ENCODE measurements at regions not wholly inside any gene's neighbourhood (a gene's known extent, or its start where the extent isn't known, plus 50 kb on each side); places are given as distances from the start of the nearest gene placed in this dataset.

- no peak overlapping the region for H3K27ac ChIP-seq
- no peak for TF ChIP-seq ZFX (IDR thresholded peaks at IDR 0.05; ENCODE audit: borderline replicate concordance)
- TF ChIP-seq, protein P1, sequence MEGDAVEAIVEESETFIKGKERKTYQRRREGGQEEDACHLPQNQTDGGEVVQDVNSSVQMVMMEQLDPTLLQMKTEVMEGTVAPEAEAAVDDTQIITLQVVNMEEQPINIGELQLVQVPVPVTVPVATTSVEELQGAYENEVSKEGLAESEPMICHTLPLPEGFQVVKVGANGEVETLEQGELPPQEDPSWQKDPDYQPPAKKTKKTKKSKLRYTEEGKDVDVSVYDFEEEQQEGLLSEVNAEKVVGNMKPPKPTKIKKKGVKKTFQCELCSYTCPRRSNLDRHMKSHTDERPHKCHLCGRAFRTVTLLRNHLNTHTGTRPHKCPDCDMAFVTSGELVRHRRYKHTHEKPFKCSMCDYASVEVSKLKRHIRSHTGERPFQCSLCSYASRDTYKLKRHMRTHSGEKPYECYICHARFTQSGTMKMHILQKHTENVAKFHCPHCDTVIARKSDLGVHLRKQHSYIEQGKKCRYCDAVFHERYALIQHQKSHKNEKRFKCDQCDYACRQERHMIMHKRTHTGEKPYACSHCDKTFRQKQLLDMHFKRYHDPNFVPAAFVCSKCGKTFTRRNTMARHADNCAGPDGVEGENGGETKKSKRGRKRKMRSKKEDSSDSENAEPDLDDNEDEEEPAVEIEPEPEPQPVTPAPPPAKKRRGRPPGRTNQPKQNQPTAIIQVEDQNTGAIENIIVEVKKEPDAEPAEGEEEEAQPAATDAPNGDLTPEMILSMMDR (IDR thresholded peaks at IDR 0.05): no peak
These were observed 51.7 kb upstream of the COBL start for GRCh38 chr7:51368334-51368733.

- TF ChIP-seq, protein P1 (IDR thresholded peaks at IDR 0.05): no peak
- no peak for TF ChIP-seq ZFX (IDR thresholded peaks at IDR 0.05; ENCODE audit: borderline replicate concordance)
- H3K27ac ChIP-seq: no peak overlapping the region
These were observed 51.0 kb upstream of the COBL start for GRCh38 chr7:51367614-51367968.

DNA sequence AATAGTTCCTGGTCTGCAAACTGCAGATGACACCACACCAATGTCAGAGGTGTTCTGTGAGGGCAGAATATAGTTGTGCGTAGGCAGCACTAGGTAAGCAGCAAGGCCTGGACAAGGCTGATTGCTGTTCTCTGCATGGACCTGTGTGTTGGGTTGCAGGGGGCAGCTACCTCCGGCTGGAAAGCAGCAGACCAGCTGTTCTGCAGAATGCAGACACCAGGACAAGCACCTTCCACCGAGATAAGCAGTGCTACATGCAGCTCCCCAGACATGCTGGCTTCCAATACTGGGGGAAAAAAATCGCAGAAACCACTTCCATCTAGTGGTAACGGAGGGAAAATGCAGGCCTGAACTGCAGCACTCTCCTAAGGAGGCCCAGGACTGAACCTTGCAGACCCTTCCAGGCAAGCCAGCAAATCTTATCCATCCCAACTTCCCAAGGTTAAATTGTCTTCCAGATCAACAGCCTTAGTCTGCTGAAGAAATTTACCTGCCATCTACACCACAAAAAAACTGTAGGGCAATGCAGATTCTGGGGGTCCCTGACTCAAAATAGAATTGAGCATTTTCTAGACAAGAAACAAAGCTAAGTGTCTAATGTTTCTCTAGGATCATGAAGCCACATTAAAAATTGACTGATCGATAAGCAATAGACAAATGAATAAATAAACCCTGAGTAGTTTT is 50.5 kb upstream of the COBL start:
- TF ChIP-seq, protein P1 (IDR thresholded peaks at IDR 0.05): peak; percentile 86
- no peak for TF ChIP-seq ZFX (IDR thresholded peaks at IDR 0.05; ENCODE audit: borderline replicate concordance)
- H3K27ac ChIP-seq: no peak overlapping the region

All from 22Rv1 (cell line).